Trophoblast cell (in vitro differentiated cells and primary cell): ENCODE measurements at regions not wholly inside any gene's neighbourhood (a gene's known extent, or its start where the extent isn't known, plus 50 kb on each side); places are given as distances from the start of the nearest gene placed in this dataset.

Source experiments
- DNase-seq, 2 donors: peaks; one replicate each; pipeline ENCODE4 v3.0.0-alpha.2; 2016
- H2AFZ ChIP-seq: 2 replicates; pipeline ENCODE4 v1.6.1; 2013; ENCODE audit warnings: low read length, moderate library complexity, mild to moderate bottlenecking; ENCODE audit not compliant: insufficient read depth, poor library complexity
- H2AK5ac ChIP-seq: 2 replicates; pipeline ENCODE4 v1.6.1; 2013; ENCODE audit warnings: mild to moderate bottlenecking, low read length
- H2BK120ac ChIP-seq: 2 replicates; pipeline ENCODE4 v1.6.1; 2013; ENCODE audit warnings: low read length, mild to moderate bottlenecking, moderate library complexity; ENCODE audit not compliant: insufficient read depth, poor library complexity
- H2BK12ac ChIP-seq: 2 replicates; pipeline ENCODE4 v1.6.1; 2013; ENCODE audit warnings: mild to moderate bottlenecking, low read length, moderate library complexity
- H2BK5ac ChIP-seq: 2 replicates; pipeline ENCODE4 v1.6.1; 2013; ENCODE audit warnings: low read length, low read depth, moderate library complexity, mild to moderate bottlenecking; ENCODE audit not compliant: poor library complexity
- H3K14ac ChIP-seq: 2 replicates; pipeline ENCODE4 v1.6.1; 2013; ENCODE audit warnings: mild to moderate bottlenecking, low read length
- H3K18ac ChIP-seq: 2 replicates; pipeline ENCODE4 v1.6.1; 2013; ENCODE audit warnings: mild to moderate bottlenecking, low read length
- H3K23ac ChIP-seq: 2 replicates; pipeline ENCODE4 v1.6.1; 2013; ENCODE audit warnings: low read length
- H3K27ac ChIP-seq: 2 replicates; pipeline ENCODE4 v1.5.1; 2013; ENCODE audit warnings: low read depth, mild to moderate bottlenecking, inconsistent platforms, low read length, moderate library complexity
- H3K27me3 ChIP-seq: 2 replicates; pipeline ENCODE4 v1.6.1; 2013; ENCODE audit warnings: inconsistent platforms, mild to moderate bottlenecking, low read length, moderate library complexity; ENCODE audit not compliant: insufficient read depth
- H3K36me3 ChIP-seq, 2 experiments: 1 replicate in 1 of 2; 2 replicates in 1 of 2; pipeline ENCODE4 v1.6.1; 2013; ENCODE audit warnings: low read length in 2 of 2, mild to moderate bottlenecking in 2 of 2, moderate library complexity in 1 of 2; ENCODE audit not compliant: insufficient read depth in 2 of 2, control insufficient read depth in 1 of 2
- H3K4ac ChIP-seq: 2 replicates; pipeline ENCODE4 v1.6.1; 2013; ENCODE audit warnings: low read depth, mild to moderate bottlenecking, low read length, moderate library complexity
- H3K4me1 ChIP-seq, 2 experiments: 1 replicate in 1 of 2; 2 replicates in 1 of 2; pipeline ENCODE4 v1.6.1; 2013; ENCODE audit warnings: low read length in 2 of 2, mild to moderate bottlenecking in 2 of 2, moderate library complexity in 1 of 2; ENCODE audit not compliant: insufficient read depth in 2 of 2, control insufficient read depth in 1 of 2
- H3K4me2 ChIP-seq: 2 replicates; pipeline ENCODE4 v1.6.1; 2013; ENCODE audit warnings: inconsistent platforms, mild to moderate bottlenecking, low read length, moderate library complexity
- H3K4me3 ChIP-seq: 2 replicates; pipeline ENCODE4 v1.5.1; 2013; ENCODE audit warnings: mild to moderate bottlenecking, low read depth, low read length, inconsistent platforms
- H3K79me1 ChIP-seq: one replicate; pipeline ENCODE4 v1.6.1; 2013; ENCODE audit warnings: low read length
- H3K79me2 ChIP-seq: 2 replicates; pipeline ENCODE4 v1.6.1; 2013; ENCODE audit warnings: low read length, mild to moderate bottlenecking; ENCODE audit not compliant: control insufficient read depth, insufficient read depth, poor library complexity
- H3K9ac ChIP-seq: 2 replicates; pipeline ENCODE4 v1.6.1; 2013; ENCODE audit warnings: mild to moderate bottlenecking, low read length
- H3K9me3 ChIP-seq: 2 replicates; pipeline ENCODE4 v1.6.1; 2013; ENCODE audit warnings: low read depth, mild to moderate bottlenecking, control low read depth, inconsistent platforms, low read length; ENCODE audit not compliant: insufficient read depth
- H4K12ac ChIP-seq: 2 replicates; pipeline ENCODE4 v1.6.1; 2013; ENCODE audit warnings: low read depth, mild to moderate bottlenecking, low read length, moderate library complexity
- H4K8ac ChIP-seq: 2 replicates; pipeline ENCODE4 v1.6.1; 2013; ENCODE audit warnings: low read depth, mild to moderate bottlenecking, low read length, moderate library complexity
- H4K91ac ChIP-seq: one replicate; pipeline ENCODE4 v1.6.1; 2013; ENCODE audit warnings: low read depth, mild to moderate bottlenecking, low read length, moderate library complexity
- WGBS: extraction: QIAGEN DNeasy Blood & Tissue Kit; methylation state at CpG from one replicate; pipeline ENCODE4 v1.1.7; 2013; ENCODE audit warnings: missing lambda C conversion rate; ENCODE audit not compliant: insufficient read length, insufficient coverage; ENCODE audit errors: extremely low coverage; 5-methylcytosine and 5-hydroxymethylcytosine counted together

GRCh38 chr3:167078070-167078622, 302.0 kb downstream of the ZBBX start:
- Histone ChIP-seq H3K14ac (no peak overlapping the region), H3K9me3 (no peaks in the 10 kb centered on the region), H3K18ac (no peak overlapping the region), H3K79me2 (no peaks in the 10 kb centered on the region), H3K4ac (no peak overlapping the region), H3K27me3 (no peaks in the 10 kb centered on the region), H3K4me1 (no peaks in the 10 kb centered on the region), H3K4me2 (no peak overlapping the region), H3K9ac (no peak overlapping the region), H3K36me3 (no peaks in the 10 kb centered on the region), H3K79me1 (no peaks in the 10 kb centered on the region), H2AFZ (no peak overlapping the region), H4K91ac (no peak overlapping the region), H2AK5ac (no peak overlapping the region), H3K27ac (no peak overlapping the region), H2BK5ac (no peak overlapping the region), H4K8ac (no peak overlapping the region), H3K23ac (no peak overlapping the region), H2BK120ac (no peak overlapping the region), H2BK12ac (no peak overlapping the region), H3K4me3 (no peak overlapping the region), H4K12ac (no peak overlapping the region)
- no CpG with 5 or more reads among the region's 7 CpGs for WGBS
- DNase-seq = no peak

GRCh38 chr3:167067787-167068161, 312.3 kb downstream of the ZBBX start:
- Histone ChIP-seq H3K4me3 (no peak overlapping the region), H2BK5ac (no peak overlapping the region), H3K18ac (no peak overlapping the region), H2BK120ac (no peak overlapping the region), H3K36me3 (no peaks in the 10 kb centered on the region), H3K27ac (no peak overlapping the region), H2BK12ac (no peak overlapping the region), H3K23ac (no peak overlapping the region), H3K9ac (no peak overlapping the region), H3K4me1 (no peaks in the 10 kb centered on the region), H4K12ac (no peak overlapping the region), H3K4ac (no peak overlapping the region), H2AFZ (no peak overlapping the region), H3K14ac (no peak overlapping the region), H3K79me1 (no peaks in the 10 kb centered on the region), H4K91ac (no peak overlapping the region), H3K4me2 (no peak overlapping the region), H3K9me3 (no peaks in the 10 kb centered on the region), H4K8ac (no peak overlapping the region), H2AK5ac (no peak overlapping the region), H3K27me3 (no peaks in the 10 kb centered on the region), H3K79me2 (no peaks in the 10 kb centered on the region)
- DNase-seq = no peak
- no CpG with 5 or more reads among the region's 3 CpGs for WGBS

GRCh38 chr3:167066977-167067786, 312.9 kb downstream of the ZBBX start:
- Histone ChIP-seq H3K23ac (no peak overlapping the region), H2AK5ac (no peak overlapping the region), H3K4me2 (no peak overlapping the region), H3K36me3 (no peaks in the 10 kb centered on the region), H2BK120ac (no peak overlapping the region), H3K79me1 (no peaks in the 10 kb centered on the region), H3K27ac (no peak overlapping the region), H3K4ac (no peak overlapping the region), H4K8ac (no peak overlapping the region), H3K4me3 (no peak overlapping the region), H4K91ac (no peak overlapping the region), H3K4me1 (no peaks in the 10 kb centered on the region), H4K12ac (no peak overlapping the region), H3K18ac (no peak overlapping the region), H2BK5ac (no peak overlapping the region), H3K9me3 (no peaks in the 10 kb centered on the region), H3K79me2 (no peaks in the 10 kb centered on the region), H3K9ac (no peak overlapping the region), H2BK12ac (no peak overlapping the region), H2AFZ (no peak overlapping the region), H3K14ac (no peak overlapping the region), H3K27me3 (no peaks in the 10 kb centered on the region)
- WGBS = no CpG with 5 or more reads among the region's 5 CpGs
- no peak for DNase-seq

DNA sequence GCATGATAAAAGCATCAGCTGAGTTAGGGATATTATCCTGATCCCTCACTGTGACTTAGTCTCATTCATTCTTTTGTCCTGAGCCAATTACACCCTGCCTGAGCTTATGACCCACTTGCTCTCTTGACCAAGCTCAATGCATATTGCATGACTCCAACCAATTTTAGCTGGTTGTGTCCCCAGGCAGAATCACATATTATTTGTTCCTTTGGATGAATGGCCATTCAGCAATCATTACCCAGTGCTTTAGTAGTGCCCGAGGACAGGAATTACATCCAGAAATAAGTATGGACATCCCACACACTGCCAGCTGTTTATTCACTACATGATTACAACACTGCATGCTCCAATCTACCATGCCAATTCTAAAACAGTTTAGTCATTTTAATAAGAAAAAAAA, 322.5 kb downstream of the ZBBX start:
- Histone ChIP-seq H3K9me3 (no peaks in the 10 kb centered on the region), H2AFZ (no peak overlapping the region), H3K4me3 (no peak overlapping the region), H2BK5ac (no peak overlapping the region), H3K27ac (no peak overlapping the region), H3K4me1 (no peaks in the 10 kb centered on the region), H4K91ac (no peak overlapping the region), H4K12ac (no peak overlapping the region), H3K23ac (no peak overlapping the region), H3K79me2 (no peaks in the 10 kb centered on the region), H3K18ac (no peak overlapping the region), H2AK5ac (no peak overlapping the region), H3K4me2 (no peak overlapping the region), H4K8ac (no peak overlapping the region), H3K9ac (peak overlapping the region; percentile 4), H2BK120ac (no peak overlapping the region), H3K4ac (no peak overlapping the region), H3K36me3 (no peaks in the 10 kb centered on the region), H3K79me1 (no peaks in the 10 kb centered on the region), H3K27me3 (no peaks in the 10 kb centered on the region), H3K14ac (no peak overlapping the region), H2BK12ac (no peak overlapping the region)
- no peak for DNase-seq
- WGBS = no CpG with 5 or more reads among the region's 1 CpG
